ENCODE measurements at regions not wholly inside any gene's neighbourhood (a gene's known extent, or its start where the extent isn't known, plus 50 kb on each side); places are given as distances from the start of the nearest gene placed in this dataset.
A peak's percentile ranks its signal among the peaks of the same experiment; 100 is the strongest.

DNA sequence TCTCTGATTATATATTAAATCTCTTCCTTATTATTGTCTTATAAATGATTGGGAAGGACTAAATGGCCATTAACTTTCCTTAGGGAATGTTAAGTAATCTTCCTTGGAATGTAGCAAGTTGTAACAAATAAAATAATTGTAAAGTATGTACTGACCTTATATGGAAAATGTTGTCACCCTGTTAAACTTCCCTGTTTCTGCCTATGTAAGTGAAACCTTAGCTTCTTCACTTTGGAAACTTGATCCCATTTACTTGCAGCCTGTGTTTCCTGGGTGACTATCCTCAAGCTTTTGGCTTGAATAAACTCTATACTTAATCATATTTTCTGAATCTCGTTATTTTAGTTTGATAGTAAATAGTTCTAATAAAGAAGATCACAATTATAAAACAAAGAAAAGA lies 519.5 kb upstream of the PTCHD4 start:
- no peak for TF ChIP-seq ESRRG (CRISPR knock-in tag; IDR thresholded peaks at IDR 0.05)
- TF ChIP-seq, protein P1, sequence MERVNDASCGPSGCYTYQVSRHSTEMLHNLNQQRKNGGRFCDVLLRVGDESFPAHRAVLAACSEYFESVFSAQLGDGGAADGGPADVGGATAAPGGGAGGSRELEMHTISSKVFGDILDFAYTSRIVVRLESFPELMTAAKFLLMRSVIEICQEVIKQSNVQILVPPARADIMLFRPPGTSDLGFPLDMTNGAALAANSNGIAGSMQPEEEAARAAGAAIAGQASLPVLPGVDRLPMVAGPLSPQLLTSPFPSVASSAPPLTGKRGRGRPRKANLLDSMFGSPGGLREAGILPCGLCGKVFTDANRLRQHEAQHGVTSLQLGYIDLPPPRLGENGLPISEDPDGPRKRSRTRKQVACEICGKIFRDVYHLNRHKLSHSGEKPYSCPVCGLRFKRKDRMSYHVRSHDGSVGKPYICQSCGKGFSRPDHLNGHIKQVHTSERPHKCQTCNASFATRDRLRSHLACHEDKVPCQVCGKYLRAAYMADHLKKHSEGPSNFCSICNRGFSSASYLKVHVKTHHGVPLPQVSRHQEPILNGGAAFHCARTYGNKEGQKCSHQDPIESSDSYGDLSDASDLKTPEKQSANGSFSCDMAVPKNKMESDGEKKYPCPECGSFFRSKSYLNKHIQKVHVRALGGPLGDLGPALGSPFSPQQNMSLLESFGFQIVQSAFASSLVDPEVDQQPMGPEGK (CRISPR knock-in tag; IDR thresholded peaks at IDR 0.05; ENCODE audit: borderline replicate concordance) = no peak
- TF ChIP-seq CSDC2 (CRISPR knock-in tag; IDR thresholded peaks at IDR 0.05) = no peak
- no peak for TF ChIP-seq BACH2 (CRISPR knock-in tag; IDR thresholded peaks at IDR 0.05; ENCODE audit: borderline replicate concordance)
- TF ChIP-seq, protein P2, sequence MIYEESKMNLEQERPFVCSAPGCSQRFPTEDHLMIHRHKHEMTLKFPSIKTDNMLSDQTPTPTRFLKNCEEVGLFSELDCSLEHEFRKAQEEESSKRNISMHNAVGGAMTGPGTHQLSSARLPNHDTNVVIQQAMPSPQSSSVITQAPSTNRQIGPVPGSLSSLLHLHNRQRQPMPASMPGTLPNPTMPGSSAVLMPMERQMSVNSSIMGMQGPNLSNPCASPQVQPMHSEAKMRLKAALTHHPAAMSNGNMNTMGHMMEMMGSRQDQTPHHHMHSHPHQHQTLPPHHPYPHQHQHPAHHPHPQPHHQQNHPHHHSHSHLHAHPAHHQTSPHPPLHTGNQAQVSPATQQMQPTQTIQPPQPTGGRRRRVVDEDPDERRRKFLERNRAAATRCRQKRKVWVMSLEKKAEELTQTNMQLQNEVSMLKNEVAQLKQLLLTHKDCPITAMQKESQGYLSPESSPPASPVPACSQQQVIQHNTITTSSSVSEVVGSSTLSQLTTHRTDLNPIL (CRISPR knock-in tag; IDR thresholded peaks at IDR 0.05; ENCODE audit: low read depth) = no peak
- TF ChIP-seq OSR1 (CRISPR knock-in tag; IDR thresholded peaks at IDR 0.05) = no peak
- no peak for TF ChIP-seq ARNTL (CRISPR knock-in tag; IDR thresholded peaks at IDR 0.05; ENCODE audit: borderline replicate concordance, low read depth)
- TF ChIP-seq ZNF70 (CRISPR knock-in tag; IDR thresholded peaks at IDR 0.05) = no peak
- TF ChIP-seq TOX (CRISPR knock-in tag; IDR thresholded peaks at IDR 0.05; ENCODE audit: borderline replicate concordance) = no peak
- no peak for TF ChIP-seq ZNF565 (CRISPR knock-in tag; conservative IDR thresholded peaks at IDR 0.05; ENCODE audit: low read depth)
- ATAC-seq = no peak

DNA sequence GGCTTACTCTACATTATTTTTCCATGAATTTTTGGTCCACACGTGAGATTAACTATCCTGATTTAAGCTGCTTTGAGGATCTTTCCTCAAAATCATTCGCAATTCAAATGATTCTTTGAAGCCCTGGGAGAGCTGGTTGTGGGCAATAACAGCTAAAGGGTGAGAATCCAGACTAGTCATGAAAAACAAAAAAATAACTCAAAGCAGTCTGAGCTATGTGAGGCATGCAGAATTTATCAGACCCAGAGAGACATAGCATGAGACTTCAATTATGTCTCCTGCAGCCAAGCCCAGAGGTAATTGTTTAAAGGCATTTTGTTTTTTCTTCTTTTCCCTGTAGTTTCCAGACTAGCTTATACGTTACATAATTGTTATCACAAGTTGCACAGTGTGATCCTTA lies 517.3 kb upstream of the PTCHD4 start:
- ATAC-seq = peak; percentile 25; the same call in 1 of the 3 replicates

DNA sequence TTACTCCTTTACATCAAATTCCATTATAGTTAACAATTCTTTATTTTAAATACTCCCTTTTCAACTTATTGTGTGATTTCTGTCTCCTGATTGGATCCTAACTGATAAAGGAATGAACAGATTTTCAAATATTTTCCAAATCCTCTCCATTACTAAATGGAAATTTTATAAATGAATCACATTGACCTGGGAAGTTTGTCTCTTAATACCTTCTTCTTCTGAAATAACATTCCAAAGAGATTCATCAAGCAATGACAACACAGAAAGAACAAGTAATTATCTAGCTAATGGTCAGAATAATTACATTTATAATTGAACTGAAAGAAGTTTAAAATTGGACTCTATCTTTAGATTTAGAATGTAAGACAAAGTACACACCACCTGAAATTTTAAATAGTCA lies 515.4 kb upstream of the PTCHD4 start:
- ATAC-seq = no peak
- TF ChIP-seq, protein P3, sequence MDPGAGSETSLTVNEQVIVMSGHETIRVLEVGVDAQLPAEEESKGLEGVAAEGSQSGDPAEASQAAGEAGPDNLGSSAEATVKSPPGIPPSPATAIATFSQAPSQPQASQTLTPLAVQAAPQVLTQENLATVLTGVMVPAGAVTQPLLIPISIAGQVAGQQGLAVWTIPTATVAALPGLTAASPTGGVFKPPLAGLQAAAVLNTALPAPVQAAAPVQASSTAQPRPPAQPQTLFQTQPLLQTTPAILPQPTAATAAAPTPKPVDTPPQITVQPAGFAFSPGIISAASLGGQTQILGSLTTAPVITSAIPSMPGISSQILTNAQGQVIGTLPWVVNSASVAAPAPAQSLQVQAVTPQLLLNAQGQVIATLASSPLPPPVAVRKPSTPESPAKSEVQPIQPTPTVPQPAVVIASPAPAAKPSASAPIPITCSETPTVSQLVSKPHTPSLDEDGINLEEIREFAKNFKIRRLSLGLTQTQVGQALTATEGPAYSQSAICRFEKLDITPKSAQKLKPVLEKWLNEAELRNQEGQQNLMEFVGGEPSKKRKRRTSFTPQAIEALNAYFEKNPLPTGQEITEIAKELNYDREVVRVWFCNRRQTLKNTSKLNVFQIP (CRISPR knock-in tag; IDR thresholded peaks at IDR 0.05; ENCODE audit: borderline replicate concordance, low read depth) = no peak
- TF ChIP-seq ISL1 (CRISPR knock-in tag; IDR thresholded peaks at IDR 0.05) (no peak), CSDC2 (CRISPR knock-in tag; IDR thresholded peaks at IDR 0.05) (no peak), RARB (CRISPR knock-in tag; IDR thresholded peaks at IDR 0.05) (no peak), ESRRG (CRISPR knock-in tag; IDR thresholded peaks at IDR 0.05) (no peak), BACH2 (CRISPR knock-in tag; IDR thresholded peaks at IDR 0.05; ENCODE audit: borderline replicate concordance) (no peak), ZFP30 (CRISPR knock-in tag; IDR thresholded peaks at IDR 0.05) (no peak), ZNF8 (CRISPR knock-in tag; IDR thresholded peaks at IDR 0.05) (no peak), PPARA (CRISPR knock-in tag; IDR thresholded peaks at IDR 0.05; ENCODE audit: borderline replicate concordance) (no peak), SNAI2 (CRISPR knock-in tag; IDR thresholded peaks at IDR 0.05) (no peak), TOX (CRISPR knock-in tag; IDR thresholded peaks at IDR 0.05; ENCODE audit: borderline replicate concordance) (no peak), ZNF565 (CRISPR knock-in tag; conservative IDR thresholded peaks at IDR 0.05; ENCODE audit: low read depth) (no peak), ZFP3 (CRISPR knock-in tag; IDR thresholded peaks at IDR 0.05) (no peak), ZC3H10 (CRISPR knock-in tag; IDR thresholded peaks at IDR 0.05) (no peak), GLIS3 (CRISPR knock-in tag; IDR thresholded peaks at IDR 0.05) (no peak), TCF4 (CRISPR knock-in tag; IDR thresholded peaks at IDR 0.05; ENCODE audit: borderline replicate concordance) (no peak), ARNTL (CRISPR knock-in tag; IDR thresholded peaks at IDR 0.05; ENCODE audit: borderline replicate concordance, low read depth) (no peak)
- TF ChIP-seq, protein P4, sequence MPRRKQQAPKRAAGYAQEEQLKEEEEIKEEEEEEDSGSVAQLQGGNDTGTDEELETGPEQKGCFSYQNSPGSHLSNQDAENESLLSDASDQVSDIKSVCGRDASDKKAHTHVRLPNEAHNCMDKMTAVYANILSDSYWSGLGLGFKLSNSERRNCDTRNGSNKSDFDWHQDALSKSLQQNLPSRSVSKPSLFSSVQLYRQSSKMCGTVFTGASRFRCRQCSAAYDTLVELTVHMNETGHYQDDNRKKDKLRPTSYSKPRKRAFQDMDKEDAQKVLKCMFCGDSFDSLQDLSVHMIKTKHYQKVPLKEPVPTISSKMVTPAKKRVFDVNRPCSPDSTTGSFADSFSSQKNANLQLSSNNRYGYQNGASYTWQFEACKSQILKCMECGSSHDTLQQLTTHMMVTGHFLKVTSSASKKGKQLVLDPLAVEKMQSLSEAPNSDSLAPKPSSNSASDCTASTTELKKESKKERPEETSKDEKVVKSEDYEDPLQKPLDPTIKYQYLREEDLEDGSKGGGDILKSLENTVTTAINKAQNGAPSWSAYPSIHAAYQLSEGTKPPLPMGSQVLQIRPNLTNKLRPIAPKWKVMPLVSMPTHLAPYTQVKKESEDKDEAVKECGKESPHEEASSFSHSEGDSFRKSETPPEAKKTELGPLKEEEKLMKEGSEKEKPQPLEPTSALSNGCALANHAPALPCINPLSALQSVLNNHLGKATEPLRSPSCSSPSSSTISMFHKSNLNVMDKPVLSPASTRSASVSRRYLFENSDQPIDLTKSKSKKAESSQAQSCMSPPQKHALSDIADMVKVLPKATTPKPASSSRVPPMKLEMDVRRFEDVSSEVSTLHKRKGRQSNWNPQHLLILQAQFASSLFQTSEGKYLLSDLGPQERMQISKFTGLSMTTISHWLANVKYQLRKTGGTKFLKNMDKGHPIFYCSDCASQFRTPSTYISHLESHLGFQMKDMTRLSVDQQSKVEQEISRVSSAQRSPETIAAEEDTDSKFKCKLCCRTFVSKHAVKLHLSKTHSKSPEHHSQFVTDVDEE (CRISPR knock-in tag; IDR thresholded peaks at IDR 0.05) = no peak
- TF ChIP-seq, protein P1 (CRISPR knock-in tag; IDR thresholded peaks at IDR 0.05; ENCODE audit: borderline replicate concordance) = no peak

More for the DNA sequence above, 517.3 kb upstream of the PTCHD4 start:
- TF ChIP-seq, protein P2 (CRISPR knock-in tag; IDR thresholded peaks at IDR 0.05; ENCODE audit: low read depth) = no peak
- TF ChIP-seq, protein P5, sequence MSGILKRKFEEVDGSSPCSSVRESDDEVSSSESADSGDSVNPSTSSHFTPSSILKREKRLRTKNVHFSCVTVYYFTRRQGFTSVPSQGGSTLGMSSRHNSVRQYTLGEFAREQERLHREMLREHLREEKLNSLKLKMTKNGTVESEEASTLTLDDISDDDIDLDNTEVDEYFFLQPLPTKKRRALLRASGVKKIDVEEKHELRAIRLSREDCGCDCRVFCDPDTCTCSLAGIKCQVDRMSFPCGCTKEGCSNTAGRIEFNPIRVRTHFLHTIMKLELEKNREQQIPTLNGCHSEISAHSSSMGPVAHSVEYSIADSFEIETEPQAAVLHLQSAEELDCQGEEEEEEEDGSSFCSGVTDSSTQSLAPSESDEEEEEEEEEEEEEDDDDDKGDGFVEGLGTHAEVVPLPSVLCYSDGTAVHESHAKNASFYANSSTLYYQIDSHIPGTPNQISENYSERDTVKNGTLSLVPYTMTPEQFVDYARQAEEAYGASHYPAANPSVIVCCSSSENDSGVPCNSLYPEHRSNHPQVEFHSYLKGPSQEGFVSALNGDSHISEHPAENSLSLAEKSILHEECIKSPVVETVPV (CRISPR knock-in tag; IDR thresholded peaks at IDR 0.05) = no peak
- no peak for TF ChIP-seq ZFP3 (CRISPR knock-in tag; IDR thresholded peaks at IDR 0.05)

Data from SK-N-SH treated with all-trans-retinoic acid at 6 μM for 48 hours (cell line).